ENCODE measurements at regions not wholly inside any gene's neighbourhood (a gene's known extent, or its start where the extent isn't known, plus 50 kb on each side); places are given as distances from the start of the nearest gene placed in this dataset.

GRCh38 chr18:73189718-73190117, 321.9 kb upstream of the NETO1 start:
- Mint-ChIP-seq H3K4me1 (no peaks in the 10 kb centered on the region), H3K36me3 (ENCODE audit: insufficient read depth in 1 of 3, low read depth in 3 of 3) (peaks cover 0 to 5% (median 0%) of the 10 kb centered on the region in 3 experiments; a peak in 2 of 7 replicates), H3K27ac (no peak overlapping the region), H3K27me3 (ENCODE audit: low read depth) (no peaks in the 10 kb centered on the region), H3K4me3 (no peak overlapping the region), H3K9me3 (peaks cover 2 to 6% of the 10 kb centered on the region in 2 experiments; a peak in 3 of 5 replicates)
- Histone ChIP-seq H3K18ac (ENCODE audit: insufficient read length, low read depth, low read length) (no peak overlapping the region), H3K9me3 (ENCODE audit: control insufficient read depth, low read depth, low read length) (no peaks in the 10 kb centered on the region), H4K91ac (ENCODE audit: insufficient read length, low read depth, low read length) (no peak overlapping the region), H4K8ac (replicated peaks; ENCODE audit: insufficient read length, low read depth, low read length) (no peak overlapping the region), H2AFZ (ENCODE audit: low read length) (no peak overlapping the region), H3K79me2 (ENCODE audit: insufficient read depth, low read length) (no peaks in the 10 kb centered on the region), H2BK120ac (ENCODE audit: low read depth, low read length, poor library complexity, severe bottlenecking) (no peak overlapping the region), H2BK5ac (ENCODE audit: insufficient read length, low read length) (no peak overlapping the region), H3K27ac (ENCODE audit: insufficient read length, low read depth, low read length) (no peak overlapping the region), H3K23me2 (ENCODE audit: insufficient read length, low read depth, low read length, poor library complexity, severe bottlenecking) (no peaks in the 10 kb centered on the region), H2BK12ac (ENCODE audit: insufficient read length, low read depth, low read length) (no peak overlapping the region), H3K4me2 (ENCODE audit: insufficient read depth, insufficient read length, low read length) (no peak overlapping the region), H4K20me1 (ENCODE audit: control insufficient read depth, insufficient read depth, insufficient read length) (no peaks in the 10 kb centered on the region), H3T11ph (ENCODE audit: low read length) (no peak overlapping the region), H3K27me3 (ENCODE audit: insufficient read depth, low read length) (no peaks in the 10 kb centered on the region), H3K14ac (ENCODE audit: insufficient read depth, low read length) (no peak overlapping the region), H2BK15ac (ENCODE audit: low read depth, low read length) (no peak overlapping the region), H2BK20ac (ENCODE audit: low read depth, low read length, poor library complexity, severe bottlenecking) (no peak overlapping the region), H3K4me1 (ENCODE audit: insufficient read depth, low read length) (no peaks in the 10 kb centered on the region), H3K79me1 (ENCODE audit: insufficient read depth, low read depth, low read length, poor library complexity, severe bottlenecking) (no peaks in the 10 kb centered on the region), H3K56ac (ENCODE audit: insufficient read length, low read depth, low read length) (no peak overlapping the region), H2AK5ac (ENCODE audit: insufficient read length, low read length) (no peak overlapping the region), H3K4ac (ENCODE audit: low read depth, low read length) (no peak overlapping the region), H3K23ac (ENCODE audit: insufficient read length, low read depth, low read length) (no peak overlapping the region), H3K9ac (ENCODE audit: extremely low read depth, insufficient read length, low read length) (no peak overlapping the region), H4K5ac (ENCODE audit: insufficient read length, low read depth, low read length) (no peak overlapping the region)
- no peak for DNase-seq
- no CpG with 5 or more reads among the region's 3 CpGs for WGBS (ENCODE audit: extremely low coverage, insufficient read length, low lambda C conversion rate)
- TF ChIP-seq CTCF (conservative IDR thresholded peaks at IDR 0.05): no peak

All from H9 (cell line).